Endothelial cell of umbilical vein (primary cell): ENCODE measurements at regions not wholly inside any gene's neighbourhood (a gene's known extent, or its start where the extent isn't known, plus 50 kb on each side); places are given as distances from the start of the nearest gene placed in this dataset.
A peak's percentile ranks its signal among the peaks of the same experiment; 100 is the strongest.

Experiments used
- BruUV-seq: library from RNA; stranded (reverse); fragments of 400-500 nt; replicated peaks from 2 replicates; lab custom pipeline; 2021; lab: Mats Ljungman, UMichigan
- CTCF ChIA-PET: fragments of 300-600, 350-600 bp; sonication (Branson Sonifier 250); formaldehyde crosslinking; loops from one replicate; lab custom pipeline; 2021; ENCODE audit warnings: antibody characterized with exemption, inconsistent platforms; lab: Charles Lee
- POLR2A ChIA-PET: fragments of 300-600, 350-600 bp; sonication (Branson Sonifier 250); formaldehyde crosslinking; loops from one replicate; lab custom pipeline; 2021; ENCODE audit warnings: antibody characterized with exemption, inconsistent platforms; lab: Charles Lee
- DNase-seq: peaks from one replicate; pipeline ENCODE4 v3.0.0-alpha.2; 2011; ENCODE audit warnings: low read depth, low spot score
- FAIRE-seq: peaks from 2 replicates; lab custom pipeline; 2011; peaks lifted over from hg19 to GRCh38; lab: Jason Lieb, UNC
- H2AFZ ChIP-seq: 2 replicates; pipeline ENCODE4 v1.6.0; 2012; ENCODE audit warnings: low read depth, low read length, control low read depth, inconsistent platforms
- H3K27ac ChIP-seq: 2 replicates; pipeline ENCODE4 v1.5.1; 2011; ENCODE audit warnings: low read depth, mild to moderate bottlenecking, control low read depth, low read length, moderate library complexity; ENCODE audit not compliant: insufficient read depth
- H3K27me3 ChIP-seq, 2 experiments: 2 replicates each; pipeline versions ENCODE4 v1.6.0 to v1.6.1; 2011; ENCODE audit warnings: low read length in 2 of 2, mixed read lengths in 1 of 2; ENCODE audit not compliant: control insufficient read depth in 2 of 2, insufficient read depth in 2 of 2
- H3K36me3 ChIP-seq, 2 experiments: 2 replicates in 1 of 2; 3 replicates in 1 of 2; pipeline ENCODE4 v1.5.1; 2011; ENCODE audit warnings: low read length in 2 of 2, mild to moderate bottlenecking in 1 of 2, moderate library complexity in 1 of 2; ENCODE audit not compliant: control insufficient read depth in 2 of 2, insufficient read depth in 2 of 2; ENCODE audit errors: extremely low read depth in 1 of 2
- H3K4me1 ChIP-seq: 3 replicates; pipeline ENCODE4 v1.5.1; 2011; ENCODE audit warnings: mild to moderate bottlenecking, low read length; ENCODE audit not compliant: control insufficient read depth, insufficient read depth; ENCODE audit errors: extremely low read depth
- H3K4me2 ChIP-seq: 2 replicates; pipeline ENCODE4 v1.6.1; 2011; ENCODE audit warnings: low read length, control low read depth, mixed read lengths; ENCODE audit not compliant: insufficient read depth
- H3K4me3 ChIP-seq, 3 experiments: fragments of 200-600 bp in 1 of 3; sonication (generic), shearing (Covaris generic) in 1 of 3; replicated peaks in 1 of 3; 2 replicates each; pipeline ENCODE4 v1.5.1; 2011 to 2016; ENCODE audit warnings: control low read depth in 3 of 3, low read length in 3 of 3, mild to moderate bottlenecking in 2 of 3, inconsistent platforms in 1 of 3, low read depth in 1 of 3, moderate library complexity in 1 of 3; ENCODE audit not compliant: insufficient read depth in 1 of 3
- H3K79me2 ChIP-seq: 2 replicates; pipeline ENCODE4 v1.6.0; 2012; ENCODE audit warnings: low read length, inconsistent platforms; ENCODE audit not compliant: control insufficient read depth, insufficient read depth
- H3K9ac ChIP-seq: replicated peaks from 2 replicates; pipeline ENCODE3; 2011; ENCODE audit warnings: low read length, control low read depth; ENCODE audit not compliant: insufficient read depth; ENCODE audit errors: extremely low read depth
- H3K9me1 ChIP-seq: replicated peaks from 3 replicates; pipeline ENCODE4 v1.6.0; 2011; ENCODE audit warnings: mild to moderate bottlenecking, low read length; ENCODE audit not compliant: control insufficient read depth, insufficient read depth; ENCODE audit errors: extremely low read depth
- H3K9me3 ChIP-seq: replicated peaks from 2 replicates; pipeline ENCODE4 v1.5.1; 2012; ENCODE audit warnings: low read length, inconsistent platforms; ENCODE audit not compliant: control insufficient read depth, insufficient read depth
- H4K20me1 ChIP-seq: replicated peaks from 2 replicates; pipeline ENCODE3; 2011; ENCODE audit warnings: mild to moderate bottlenecking, low read length; ENCODE audit not compliant: control insufficient read depth, insufficient read depth; ENCODE audit errors: extremely low read depth
- EZH2 ChIP-seq: IDR thresholded peaks from 2 replicates; pipeline ENCODE4 v1.6.1; 2012; ENCODE audit warnings: borderline replicate concordance, low read depth, mild to moderate bottlenecking, moderate library complexity, low read length, inconsistent platforms; ENCODE audit not compliant: severe bottlenecking
- GATA2 ChIP-seq: IDR thresholded peaks from 2 replicates; pipeline ENCODE4 v1.7.0; 2011; ENCODE audit warnings: low read depth, mild to moderate bottlenecking, moderate library complexity, mixed read lengths, low read length; ENCODE audit not compliant: insufficient read length, insufficient read depth
- JUN ChIP-seq: IDR thresholded peaks from 2 replicates; pipeline ENCODE4 v1.6.1; 2011; ENCODE audit warnings: borderline replicate concordance, low read depth; ENCODE audit not compliant: insufficient read length, insufficient read depth
- MYC ChIP-seq: IDR thresholded peaks from one replicate; pipeline ENCODE4 v1.6.1; 2011; ENCODE audit warnings: mild to moderate bottlenecking, low read depth, low read length
- POLR2A ChIP-seq: IDR thresholded peaks from 2 replicates; pipeline ENCODE4 v1.6.1; 2012; ENCODE audit warnings: low read depth, mild to moderate bottlenecking, control low read depth, low read length
- dilution Hi-C: fragments of 300-500 bp; cut with MboI; formaldehyde crosslinking; loops from one replicate; pipeline ENCODE4 v1.15.0; 2019; ENCODE audit warnings: low sequenced_read_pairs; ENCODE audit not compliant: extremely low pct_ligation_motif_present
- intact Hi-C: fragments of 100-400 bp; cut with micrococcal nuclease; formaldehyde crosslinking; loops from one replicate; pipeline ENCODE4 v1.10.0; 2022
- TF ChIP-seq, protein P1 (sequence below), 2 donors: IDR thresholded peaks; 1 replicate in 1 of 2; 2 replicates in 1 of 2; pipeline ENCODE4 v1.5.1; 2011; ENCODE audit warnings: low read length in 2 of 2, mild to moderate bottlenecking in 2 of 2, moderate library complexity in 2 of 2, control low read depth in 1 of 2, inconsistent platforms in 1 of 2, low read depth in 1 of 2; ENCODE audit not compliant: insufficient read depth in 1 of 2; ENCODE audit errors: extremely low read depth in 1 of 2
- TF ChIP-seq, protein P2 (sequence below): IDR thresholded peaks from 2 replicates; pipeline ENCODE4 v1.6.1; 2011; ENCODE audit not compliant: insufficient read depth, insufficient read length

DNA sequence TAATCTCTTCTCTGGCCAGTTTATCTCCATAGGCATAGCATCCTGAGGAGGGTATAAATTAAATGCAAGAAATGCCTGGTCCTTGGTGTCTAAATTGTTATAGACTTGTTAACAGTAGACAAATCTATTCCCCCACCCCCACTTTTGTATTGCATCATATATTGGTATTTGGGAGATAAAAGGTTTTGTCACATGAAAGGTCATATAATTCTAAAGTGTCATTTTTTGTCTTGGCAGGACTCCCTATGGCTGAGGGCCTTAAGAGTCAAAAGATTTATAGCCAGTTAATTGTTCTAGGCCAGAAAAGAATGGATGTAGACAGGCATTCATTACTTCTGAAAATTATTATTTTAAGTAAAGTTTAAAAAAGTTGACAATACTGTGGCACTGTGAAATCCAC is 90.3 kb upstream of the MOCS2 start:
- no peak overlapping the region for H3K4me2 ChIP-seq
- no peaks in the 10 kb centered on the region for H3K4me1 ChIP-seq
- H3K27ac ChIP-seq = no peak overlapping the region
- ChIA-PET POLR2A (no interaction called here), CTCF (no interaction called here)
- dilution Hi-C loops = no loop called here
- FAIRE-seq (no peak), DNase-seq (no peak)
- no peak overlapping the region for H3K4me3 ChIP-seq
- BruUV-seq = no TSS peak
- H3K9me1 ChIP-seq = no peaks in the 10 kb centered on the region
- H4K20me1 ChIP-seq = no peaks in the 10 kb centered on the region
- peak overlapping the region; percentile 43 for H2AFZ ChIP-seq
- intact Hi-C loops = no loop called here
- H3K9ac ChIP-seq = no peak overlapping the region
- no peaks in the 10 kb centered on the region for H3K79me2 ChIP-seq
- H3K27me3 ChIP-seq = peaks cover 5 to 8% of the 10 kb centered on the region in 2 experiments
- H3K9me3 ChIP-seq = no peaks in the 10 kb centered on the region
- no peaks in the 10 kb centered on the region for H3K36me3 ChIP-seq
- TF ChIP-seq POLR2A (no peak), GATA2 (no peak), EZH2 (no peak)
- TF ChIP-seq, protein P1, sequence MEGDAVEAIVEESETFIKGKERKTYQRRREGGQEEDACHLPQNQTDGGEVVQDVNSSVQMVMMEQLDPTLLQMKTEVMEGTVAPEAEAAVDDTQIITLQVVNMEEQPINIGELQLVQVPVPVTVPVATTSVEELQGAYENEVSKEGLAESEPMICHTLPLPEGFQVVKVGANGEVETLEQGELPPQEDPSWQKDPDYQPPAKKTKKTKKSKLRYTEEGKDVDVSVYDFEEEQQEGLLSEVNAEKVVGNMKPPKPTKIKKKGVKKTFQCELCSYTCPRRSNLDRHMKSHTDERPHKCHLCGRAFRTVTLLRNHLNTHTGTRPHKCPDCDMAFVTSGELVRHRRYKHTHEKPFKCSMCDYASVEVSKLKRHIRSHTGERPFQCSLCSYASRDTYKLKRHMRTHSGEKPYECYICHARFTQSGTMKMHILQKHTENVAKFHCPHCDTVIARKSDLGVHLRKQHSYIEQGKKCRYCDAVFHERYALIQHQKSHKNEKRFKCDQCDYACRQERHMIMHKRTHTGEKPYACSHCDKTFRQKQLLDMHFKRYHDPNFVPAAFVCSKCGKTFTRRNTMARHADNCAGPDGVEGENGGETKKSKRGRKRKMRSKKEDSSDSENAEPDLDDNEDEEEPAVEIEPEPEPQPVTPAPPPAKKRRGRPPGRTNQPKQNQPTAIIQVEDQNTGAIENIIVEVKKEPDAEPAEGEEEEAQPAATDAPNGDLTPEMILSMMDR (IDR thresholded peaks at IDR 0.05; ENCODE audit: extremely low read depth in 1 of 2, insufficient read depth in 1 of 2, low read depth in 1 of 2, low read length in 2 of 2) = no peak

DNA sequence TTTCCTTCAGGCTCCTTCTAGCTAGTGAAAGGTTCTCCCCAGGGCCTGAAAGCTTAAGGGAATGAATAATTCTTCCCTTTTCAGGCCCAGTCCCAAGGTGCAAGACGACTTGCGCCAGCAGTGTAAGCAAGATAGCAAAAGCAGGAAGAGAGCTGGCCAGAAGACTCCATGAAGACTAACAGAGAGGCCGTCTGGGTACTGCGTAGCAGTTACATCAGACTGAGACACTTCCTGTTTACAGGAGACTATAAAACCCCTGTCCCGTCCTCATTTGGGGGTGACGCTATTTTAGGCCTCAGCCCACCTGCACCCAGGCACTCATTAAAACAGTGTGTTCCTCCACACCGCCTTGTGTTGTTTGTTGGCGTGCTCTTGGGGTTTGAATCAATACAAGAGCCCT is 90.7 kb upstream of the MOCS2 start:
- dilution Hi-C loops (no loop called here), intact Hi-C loops (no loop called here)
- Histone ChIP-seq H3K79me2 (no peaks in the 10 kb centered on the region), H3K9me1 (no peaks in the 10 kb centered on the region), H3K9me3 (no peaks in the 10 kb centered on the region), H3K27me3 (peaks cover 5 to 8% of the 10 kb centered on the region in 2 experiments), H3K36me3 (no peaks in the 10 kb centered on the region), H4K20me1 (no peaks in the 10 kb centered on the region), H3K4me3 (no peak overlapping the region), H3K4me1 (no peaks in the 10 kb centered on the region), H2AFZ (peak overlapping the region; percentile 43), H3K27ac (no peak overlapping the region), H3K9ac (no peak overlapping the region), H3K4me2 (no peak overlapping the region)
- FAIRE-seq (no peak), DNase-seq (peak; percentile 35)
- BruUV-seq = no TSS peak
- no peak for TF ChIP-seq EZH2
- TF ChIP-seq GATA2 = no peak
- TF ChIP-seq POLR2A = no peak
- TF ChIP-seq MYC = no peak
- no peak for TF ChIP-seq JUN
- TF ChIP-seq, protein P1 (IDR thresholded peaks at IDR 0.05; ENCODE audit: extremely low read depth in 1 of 2, insufficient read depth in 1 of 2, low read depth in 1 of 2, low read length in 2 of 2) = no peak
- TF ChIP-seq, protein P2, sequence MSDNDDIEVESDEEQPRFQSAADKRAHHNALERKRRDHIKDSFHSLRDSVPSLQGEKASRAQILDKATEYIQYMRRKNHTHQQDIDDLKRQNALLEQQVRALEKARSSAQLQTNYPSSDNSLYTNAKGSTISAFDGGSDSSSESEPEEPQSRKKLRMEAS = no peak
- CTCF ChIA-PET = no interaction called here
- POLR2A ChIA-PET = no interaction called here
